ENCODE measurements at regions not wholly inside any gene's neighbourhood (a gene's known extent, or its start where the extent isn't known, plus 50 kb on each side); places are given as distances from the start of the nearest gene placed in this dataset.

DNA sequence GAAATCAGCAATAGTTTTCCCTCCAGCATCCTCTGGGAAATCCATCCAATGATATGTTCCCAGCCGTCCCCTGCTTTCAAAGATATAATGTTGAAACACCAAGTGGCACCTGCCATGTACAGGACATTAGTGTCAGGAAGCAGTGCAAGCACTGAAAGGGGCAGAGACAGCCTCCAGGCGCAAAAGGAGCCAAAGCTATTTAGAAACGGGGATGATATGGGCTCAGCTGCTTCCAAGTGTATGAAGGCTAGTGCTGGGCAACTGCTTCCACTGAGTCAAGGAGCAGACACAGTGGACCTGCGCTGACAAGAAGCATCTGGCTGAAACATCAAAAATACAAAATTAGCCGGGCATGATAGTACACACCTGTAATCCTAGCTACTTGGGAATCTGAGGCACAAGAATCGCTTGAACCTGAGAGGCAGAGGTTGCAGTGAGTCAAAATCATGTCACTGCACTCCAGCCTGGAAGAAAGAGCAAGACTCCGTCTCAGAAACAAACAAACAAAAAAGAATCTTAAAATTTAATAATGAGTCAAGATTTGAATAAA, 119.7 kb downstream of the AQP9 start:
- Histone ChIP-seq H3K4me3 (ENCODE audit: low read length) (no peak overlapping the region), H3K36me3 (ENCODE audit: control insufficient read depth, insufficient read depth, low read length) (no peaks in the 10 kb centered on the region), H3K4me1 (ENCODE audit: control insufficient read depth, insufficient read depth, low read length) (peaks cover 4% of the 10 kb centered on the region), H3K27ac (ENCODE audit: low read length) (no peak overlapping the region), H3K9me3 (ENCODE audit: control insufficient read depth, insufficient read depth, low read length) (no peaks in the 10 kb centered on the region), H3K27me3 (ENCODE audit: control insufficient read depth, insufficient read depth, low read length) (no peaks in the 10 kb centered on the region)
- no CpG with 5 or more reads among the region's 7 CpGs for WGBS (ENCODE audit: insufficient coverage, insufficient read length)
- DNase-seq (ENCODE audit: low read depth, low spot score) = no peak

DNA sequence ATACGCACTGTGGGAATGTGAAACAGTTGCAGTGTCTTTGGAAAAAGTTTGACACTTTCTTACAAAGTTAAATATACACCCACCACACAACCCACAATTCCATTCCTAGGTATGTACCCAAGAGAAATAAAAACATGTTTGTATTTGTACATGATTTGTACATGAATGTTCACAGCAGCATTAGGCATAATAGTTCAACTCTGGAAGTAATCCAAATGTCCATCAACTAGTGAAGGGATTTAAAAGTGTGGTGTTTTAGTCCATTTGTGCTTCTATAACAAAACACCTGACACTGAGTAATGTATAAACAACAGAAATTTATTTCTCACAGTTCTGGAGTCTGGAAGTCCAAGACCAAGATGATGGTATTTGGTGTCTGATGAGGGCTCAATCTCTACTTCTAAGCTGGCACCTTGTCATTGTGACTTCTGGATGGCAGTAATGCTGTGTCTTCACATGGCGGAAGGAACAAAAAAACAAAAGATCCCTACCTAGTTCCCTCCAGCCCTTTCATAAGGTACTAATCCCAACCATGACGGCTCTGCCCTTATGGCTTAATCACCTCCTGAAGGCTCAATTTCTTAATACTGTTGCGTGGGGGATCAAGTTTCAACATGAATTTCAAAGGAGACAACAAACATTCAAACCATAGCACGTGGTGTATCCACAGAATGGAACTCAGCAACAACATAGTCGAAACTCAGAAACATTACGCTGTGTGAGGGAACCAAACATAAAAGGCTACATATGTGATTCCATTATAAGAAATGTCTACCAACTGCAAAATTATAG, 120.5 kb downstream of the AQP9 start:
- Histone ChIP-seq H3K36me3 (ENCODE audit: control insufficient read depth, insufficient read depth, low read length) (no peaks in the 10 kb centered on the region), H3K27ac (ENCODE audit: low read length) (no peak overlapping the region), H3K9me3 (ENCODE audit: control insufficient read depth, insufficient read depth, low read length) (no peaks in the 10 kb centered on the region), H3K4me1 (ENCODE audit: control insufficient read depth, insufficient read depth, low read length) (peaks cover 4% of the 10 kb centered on the region), H3K27me3 (ENCODE audit: control insufficient read depth, insufficient read depth, low read length) (no peaks in the 10 kb centered on the region), H3K4me3 (ENCODE audit: low read length) (no peak overlapping the region)
- WGBS (ENCODE audit: insufficient coverage, insufficient read length) = no CpG with 5 or more reads among the region's 7 CpGs
- no peak for DNase-seq (ENCODE audit: low read depth, low spot score)

DNA sequence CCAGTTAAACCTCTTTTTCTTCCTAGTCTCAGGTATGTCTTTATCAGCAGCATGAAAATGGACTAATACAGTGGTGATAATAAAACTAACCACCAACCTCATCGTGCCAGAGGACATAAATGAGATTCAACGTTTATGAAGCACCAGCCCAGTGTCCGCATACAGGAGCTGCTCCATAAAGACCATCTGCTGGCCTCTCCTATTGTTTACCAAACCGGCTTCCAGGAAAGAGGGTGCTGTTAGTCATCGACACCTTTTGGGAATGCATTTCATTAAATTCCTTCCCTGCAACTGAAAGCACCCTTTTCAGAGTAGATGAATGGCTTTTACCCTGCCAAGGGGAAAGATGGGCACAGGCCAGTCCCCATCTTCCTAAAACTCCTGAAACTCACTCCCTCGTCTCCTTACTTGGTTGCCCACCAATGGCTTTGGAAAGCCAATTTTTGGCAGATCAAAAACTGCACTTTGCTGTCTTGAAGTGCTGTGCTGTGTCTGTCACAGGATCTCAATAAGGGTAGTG, 122.1 kb downstream of the AQP9 start:
- no peaks in the 10 kb centered on the region for H3K9me3 ChIP-seq (ENCODE audit: control insufficient read depth, insufficient read depth, low read length)
- H3K4me1 ChIP-seq (ENCODE audit: control insufficient read depth, insufficient read depth, low read length) = peaks cover 4% of the 10 kb centered on the region
- no peak overlapping the region for H3K27ac ChIP-seq (ENCODE audit: low read length)
- no peak overlapping the region for H3K4me3 ChIP-seq (ENCODE audit: low read length)
- DNase-seq (ENCODE audit: low read depth, low spot score) = no peak
- H3K27me3 ChIP-seq (ENCODE audit: control insufficient read depth, insufficient read depth, low read length) = no peaks in the 10 kb centered on the region
- no CpG with 5 or more reads among the region's 6 CpGs for WGBS (ENCODE audit: insufficient coverage, insufficient read length)
- no peaks in the 10 kb centered on the region for H3K36me3 ChIP-seq (ENCODE audit: control insufficient read depth, insufficient read depth, low read length)

DNA sequence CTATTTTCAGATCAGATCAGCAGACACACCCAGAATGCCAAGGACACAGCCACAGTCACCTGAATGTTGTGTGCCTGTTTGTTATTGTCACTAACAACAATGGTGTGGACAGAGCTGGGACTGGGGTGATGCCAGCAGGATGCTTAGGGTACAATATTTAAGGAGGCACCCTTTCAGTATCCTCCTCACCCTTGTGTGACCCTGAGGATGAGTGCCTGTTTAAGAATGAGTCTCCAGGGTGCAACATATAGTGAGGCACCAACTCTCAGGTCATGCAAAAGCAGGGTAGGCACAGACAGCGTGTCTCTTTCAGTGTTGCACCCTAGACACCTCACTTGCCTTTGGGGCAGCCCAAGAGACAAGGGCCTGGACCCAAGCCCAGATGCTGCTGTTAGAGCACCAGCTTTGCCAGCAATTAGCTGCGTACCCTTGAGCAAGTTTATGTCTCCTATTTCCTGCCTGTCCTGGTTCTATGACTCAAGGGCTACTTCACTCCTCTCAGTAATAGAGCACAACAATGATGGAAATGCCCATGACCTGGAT, 122.6 kb downstream of the AQP9 start:
- no peaks in the 10 kb centered on the region for H3K27me3 ChIP-seq (ENCODE audit: control insufficient read depth, insufficient read depth, low read length)
- no peak overlapping the region for H3K27ac ChIP-seq (ENCODE audit: low read length)
- no peak overlapping the region for H3K4me3 ChIP-seq (ENCODE audit: low read length)
- H3K4me1 ChIP-seq (ENCODE audit: control insufficient read depth, insufficient read depth, low read length) = peaks cover 4% of the 10 kb centered on the region
- H3K9me3 ChIP-seq (ENCODE audit: control insufficient read depth, insufficient read depth, low read length) = no peaks in the 10 kb centered on the region
- WGBS (ENCODE audit: insufficient coverage, insufficient read length) = no CpG with 5 or more reads among the region's 2 CpGs
- H3K36me3 ChIP-seq (ENCODE audit: control insufficient read depth, insufficient read depth, low read length) = no peaks in the 10 kb centered on the region
- no peak for DNase-seq (ENCODE audit: low read depth, low spot score)

DNA sequence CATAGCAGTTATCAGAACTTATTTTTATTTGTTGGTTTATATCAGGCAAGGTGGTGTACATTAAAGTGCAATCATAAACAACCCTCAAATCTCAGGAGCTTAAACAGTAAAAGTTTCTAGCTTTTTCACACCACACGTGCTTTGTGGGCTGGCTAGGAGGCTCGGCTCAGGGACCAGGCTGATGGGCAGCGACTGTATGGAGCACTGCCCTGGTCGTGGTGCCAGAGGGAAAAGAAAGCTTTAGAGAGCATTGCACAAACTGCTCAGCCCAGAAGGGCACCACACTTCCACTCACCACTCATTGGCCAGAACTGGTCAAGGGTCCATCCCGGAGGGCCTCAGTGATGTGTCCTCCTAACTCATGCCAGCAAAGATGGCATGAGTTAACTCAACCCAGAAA, 123.2 kb downstream of the AQP9 start:
- no peaks in the 10 kb centered on the region for H3K27me3 ChIP-seq (ENCODE audit: control insufficient read depth, insufficient read depth, low read length)
- H3K4me1 ChIP-seq (ENCODE audit: control insufficient read depth, insufficient read depth, low read length) = peaks cover 4% of the 10 kb centered on the region
- no peak overlapping the region for H3K27ac ChIP-seq (ENCODE audit: low read length)
- no CpG with 5 or more reads among the region's 5 CpGs for WGBS (ENCODE audit: insufficient coverage, insufficient read length)
- H3K9me3 ChIP-seq (ENCODE audit: control insufficient read depth, insufficient read depth, low read length) = no peaks in the 10 kb centered on the region
- no peak overlapping the region for H3K4me3 ChIP-seq (ENCODE audit: low read length)
- DNase-seq (ENCODE audit: low read depth, low spot score) = no peak
- no peaks in the 10 kb centered on the region for H3K36me3 ChIP-seq (ENCODE audit: control insufficient read depth, insufficient read depth, low read length)

DNA sequence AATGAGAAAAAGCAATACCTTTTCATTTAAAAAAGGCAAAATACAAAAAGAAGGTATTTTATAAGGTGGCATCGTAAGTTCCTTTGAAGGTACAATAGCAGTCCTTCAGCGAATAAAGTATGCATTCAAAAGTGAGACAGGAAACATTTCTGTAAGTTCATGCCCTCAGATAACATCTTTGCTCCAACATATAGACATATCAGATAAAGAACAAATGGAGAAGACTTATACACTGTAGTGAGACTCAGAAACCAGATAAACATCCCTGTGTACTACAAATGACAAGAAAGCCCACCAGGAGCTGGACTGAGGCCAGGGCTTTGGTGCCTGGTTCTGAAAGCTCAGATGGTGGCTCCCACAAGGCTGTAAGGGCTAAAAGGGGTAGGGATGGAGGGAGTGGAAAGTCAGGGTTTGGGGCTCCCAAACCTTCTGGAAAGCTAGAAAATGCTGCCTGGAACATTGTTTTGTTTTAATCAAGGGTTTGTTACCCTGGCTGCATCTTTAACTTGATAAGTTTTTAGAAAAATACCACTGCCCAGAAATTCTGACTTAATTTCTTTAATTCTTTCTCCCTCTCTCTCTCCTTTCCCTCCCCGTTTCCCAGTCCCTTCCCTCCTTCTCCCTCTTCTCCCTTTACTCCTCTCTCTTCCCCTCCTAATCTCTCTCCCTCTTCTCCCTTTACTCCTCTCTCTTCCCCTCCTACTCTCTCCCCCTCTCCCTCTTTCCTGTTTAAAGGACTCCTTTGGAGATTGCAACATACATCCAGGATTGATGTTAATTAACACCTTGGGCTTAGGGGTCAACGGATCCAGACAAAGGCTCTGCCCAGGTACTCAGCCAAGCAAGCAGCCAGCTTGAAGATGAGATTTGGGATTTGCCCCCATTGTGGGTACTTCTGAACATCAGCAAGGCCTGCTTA, 126.1 kb downstream of the AQP9 start:
- Histone ChIP-seq H3K9me3 (ENCODE audit: control insufficient read depth, insufficient read depth, low read length) (no peaks in the 10 kb centered on the region), H3K27ac (ENCODE audit: low read length) (no peak overlapping the region), H3K36me3 (ENCODE audit: control insufficient read depth, insufficient read depth, low read length) (no peaks in the 10 kb centered on the region), H3K4me3 (ENCODE audit: low read length) (no peak overlapping the region), H3K27me3 (ENCODE audit: control insufficient read depth, insufficient read depth, low read length) (no peaks in the 10 kb centered on the region), H3K4me1 (ENCODE audit: control insufficient read depth, insufficient read depth, low read length) (peaks cover 4% of the 10 kb centered on the region)
- 100% methylated on average over 1 of the region's 4 CpGs for WGBS (ENCODE audit: insufficient coverage, insufficient read length)
- DNase-seq (ENCODE audit: low read depth, low spot score) = no peak

DNA sequence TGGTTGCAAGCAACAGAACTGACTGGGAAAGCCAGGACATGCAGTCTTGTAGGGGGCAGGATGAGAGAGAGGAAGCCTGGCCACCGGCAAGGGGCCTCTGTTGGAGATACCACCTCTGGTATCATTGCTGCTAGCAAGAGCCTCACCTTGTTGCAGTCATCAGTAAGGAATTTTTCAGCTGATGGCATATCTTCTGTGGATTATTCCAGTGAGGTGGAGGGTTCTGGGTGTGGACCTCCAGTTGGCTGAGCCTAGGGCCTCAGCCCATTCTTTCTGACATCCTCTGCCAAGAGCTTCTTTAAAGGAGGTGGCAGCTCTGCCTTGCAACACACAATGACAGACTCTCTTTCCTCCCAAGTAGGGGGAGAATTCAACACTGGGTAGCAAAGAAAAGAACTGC, 128.9 kb downstream of the AQP9 start:
- DNase-seq (ENCODE audit: low read depth, low spot score) = no peak
- WGBS (ENCODE audit: insufficient coverage, insufficient read length) = no CpG with 5 or more reads among the region's 1 CpG
- H3K4me1 ChIP-seq (ENCODE audit: control insufficient read depth, insufficient read depth, low read length) = no peaks in the 10 kb centered on the region

DNA sequence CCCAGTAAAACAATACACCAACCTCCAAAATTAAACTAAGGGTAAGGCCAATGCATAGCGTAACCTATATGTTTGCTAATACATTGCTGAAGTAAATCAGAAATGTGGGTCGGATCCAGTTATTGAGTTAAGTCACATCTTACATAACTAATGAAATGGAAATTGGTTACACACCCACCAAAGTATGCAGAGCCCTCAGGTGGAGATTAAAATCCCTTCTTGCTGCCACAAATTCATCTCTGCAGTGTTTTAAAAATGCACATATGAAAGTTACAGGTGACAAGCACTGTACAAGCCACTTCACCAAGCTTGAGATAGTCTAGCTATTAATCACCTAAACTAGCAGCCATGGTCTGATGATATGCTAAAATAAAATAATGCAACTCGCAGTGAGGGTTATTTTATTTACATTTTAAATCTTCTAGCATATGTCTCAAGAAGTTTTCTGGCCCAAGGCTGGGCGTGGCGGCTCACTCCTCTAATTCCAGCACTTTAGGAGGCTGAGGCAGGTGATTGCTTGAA, 130.6 kb downstream of the AQP9 start:
- no peak overlapping the region for H3K4me3 ChIP-seq (ENCODE audit: low read length)
- no peaks in the 10 kb centered on the region for H3K4me1 ChIP-seq (ENCODE audit: control insufficient read depth, insufficient read depth, low read length)
- WGBS (ENCODE audit: insufficient coverage, insufficient read length) = no CpG with 5 or more reads among the region's 5 CpGs
- H3K27ac ChIP-seq (ENCODE audit: low read length) = no peak overlapping the region
- H3K36me3 ChIP-seq (ENCODE audit: control insufficient read depth, insufficient read depth, low read length) = no peaks in the 10 kb centered on the region
- no peaks in the 10 kb centered on the region for H3K9me3 ChIP-seq (ENCODE audit: control insufficient read depth, insufficient read depth, low read length)
- H3K27me3 ChIP-seq (ENCODE audit: control insufficient read depth, insufficient read depth, low read length) = no peaks in the 10 kb centered on the region
- DNase-seq (ENCODE audit: low read depth, low spot score) = no peak

More for the DNA sequence above, 128.9 kb downstream of the AQP9 start:
- Histone ChIP-seq H3K36me3 (ENCODE audit: control insufficient read depth, insufficient read depth, low read length) (no peaks in the 10 kb centered on the region), H3K4me3 (ENCODE audit: low read length) (no peak overlapping the region), H3K27me3 (ENCODE audit: control insufficient read depth, insufficient read depth, low read length) (no peaks in the 10 kb centered on the region), H3K9me3 (ENCODE audit: control insufficient read depth, insufficient read depth, low read length) (no peaks in the 10 kb centered on the region), H3K27ac (ENCODE audit: low read length) (no peak overlapping the region)

DNA sequence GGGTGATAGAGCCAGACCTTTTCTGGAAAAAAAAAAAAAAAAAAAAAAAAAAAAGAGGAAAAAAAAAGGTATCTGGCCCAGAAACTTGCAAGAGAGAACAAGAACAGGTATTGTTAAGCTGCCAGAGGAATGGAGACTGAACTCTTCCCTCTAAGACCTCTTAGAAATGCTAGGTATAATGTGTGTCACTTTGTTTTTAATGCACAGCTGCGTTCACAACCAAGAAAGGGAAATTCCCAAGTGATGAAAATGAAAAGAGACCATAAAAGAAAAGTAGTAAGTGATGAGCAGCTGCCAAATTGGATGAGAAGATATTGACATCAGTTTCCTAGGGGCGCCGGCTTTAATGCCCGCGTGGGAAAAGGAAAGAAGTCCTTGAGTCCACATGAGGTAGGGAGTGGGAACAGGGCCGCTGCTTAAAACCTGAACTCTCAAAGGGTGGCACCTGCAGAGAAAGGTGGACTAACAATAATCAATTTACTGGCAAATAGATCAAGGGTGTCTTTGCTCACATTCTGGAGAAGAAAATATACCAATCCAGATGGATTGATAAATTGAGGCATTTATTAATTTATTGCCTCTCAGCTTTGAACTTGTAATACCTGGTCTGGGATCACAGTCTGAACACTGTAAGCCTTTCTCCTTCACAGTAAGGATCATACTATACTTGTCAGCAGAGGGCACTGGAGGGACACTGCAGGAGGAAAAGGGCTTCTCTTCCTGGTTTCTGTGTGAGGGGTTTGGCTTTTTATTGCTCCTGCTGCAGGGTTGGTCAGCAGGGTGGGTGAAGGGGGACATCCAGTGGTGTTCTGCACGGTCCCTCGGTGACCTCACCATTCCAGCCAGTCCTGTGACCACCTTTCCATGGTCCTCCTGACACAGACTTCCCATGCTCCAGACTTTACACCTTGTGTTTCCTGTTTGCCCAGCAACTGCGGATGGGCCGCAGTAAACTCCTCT, 131.6 kb downstream of the AQP9 start:
- Histone ChIP-seq H3K4me1 (ENCODE audit: control insufficient read depth, insufficient read depth, low read length) (no peaks in the 10 kb centered on the region), H3K27ac (ENCODE audit: low read length) (no peak overlapping the region), H3K27me3 (ENCODE audit: control insufficient read depth, insufficient read depth, low read length) (no peaks in the 10 kb centered on the region), H3K4me3 (ENCODE audit: low read length) (no peak overlapping the region), H3K36me3 (ENCODE audit: control insufficient read depth, insufficient read depth, low read length) (no peaks in the 10 kb centered on the region), H3K9me3 (ENCODE audit: control insufficient read depth, insufficient read depth, low read length) (no peaks in the 10 kb centered on the region)
- no CpG with 5 or more reads among the region's 10 CpGs for WGBS (ENCODE audit: insufficient coverage, insufficient read length)
- peak; percentile 48 for DNase-seq (ENCODE audit: low read depth, low spot score)
